NCI-H1930 (cell line): ENCODE measurements at regions not wholly inside any gene's neighbourhood (a gene's known extent, or its start where the extent isn't known, plus 50 kb on each side); places are given as distances from the start of the nearest gene placed in this dataset.
"Not testable (repeated sequence)": the region's sequence is repeated elsewhere in the genome, so short reads cannot be mapped to it uniquely, and the experiment has no call there.

ENCODE experiments used
- DNase-seq, 2 experiments: peaks; one replicate each; lab custom pipeline; 2025; lab: John Stamatoyannopoulos, UW

DNA sequence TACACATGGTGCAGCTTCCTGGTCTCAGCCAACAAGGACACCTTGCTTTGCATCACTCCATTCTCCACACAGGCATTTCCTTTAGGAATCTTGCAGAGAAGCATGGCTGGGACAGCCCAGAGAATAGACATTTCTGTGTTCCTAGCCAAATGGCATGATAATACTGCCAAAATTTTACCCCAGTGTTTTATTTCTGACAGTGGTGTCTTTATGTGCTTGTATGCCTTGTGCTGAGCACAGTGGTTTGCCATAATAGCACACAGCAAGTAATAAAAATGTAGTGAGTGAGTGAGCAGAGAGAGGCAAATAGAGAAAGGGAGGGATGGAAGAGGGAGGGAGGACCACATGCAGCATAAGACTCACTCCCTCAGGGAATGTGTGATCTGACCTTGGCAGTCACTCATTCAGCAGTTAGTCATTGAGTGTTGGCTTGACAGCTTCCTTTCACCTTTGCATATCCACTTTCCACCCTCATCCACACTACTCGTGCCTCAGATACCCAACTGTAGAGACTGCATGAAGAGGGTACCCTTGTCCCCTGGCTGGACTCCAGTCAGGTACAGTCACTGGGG is 212.8 kb upstream of the CCDC196 start:
- no peak for DNase-seq

DNA sequence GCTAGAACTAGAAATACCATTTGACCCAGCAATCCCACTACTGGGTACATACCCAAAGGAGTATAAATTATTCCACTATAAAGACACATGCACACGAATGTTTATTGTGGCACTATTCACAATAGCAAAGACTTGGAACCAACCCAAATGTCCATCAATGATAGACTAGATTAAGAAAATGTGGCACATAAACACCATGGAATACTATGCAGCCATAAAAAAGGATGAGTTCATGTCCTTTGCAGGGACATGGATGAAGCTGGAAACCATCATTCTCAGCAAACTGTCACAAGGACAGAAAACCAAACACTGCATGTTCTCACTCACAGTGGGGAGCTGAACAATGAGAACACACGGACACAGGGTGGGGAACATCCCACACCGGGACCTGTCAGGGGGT is 207.8 kb upstream of the CCDC196 start:
- DNase-seq, result not testable (repeated sequence)

DNA sequence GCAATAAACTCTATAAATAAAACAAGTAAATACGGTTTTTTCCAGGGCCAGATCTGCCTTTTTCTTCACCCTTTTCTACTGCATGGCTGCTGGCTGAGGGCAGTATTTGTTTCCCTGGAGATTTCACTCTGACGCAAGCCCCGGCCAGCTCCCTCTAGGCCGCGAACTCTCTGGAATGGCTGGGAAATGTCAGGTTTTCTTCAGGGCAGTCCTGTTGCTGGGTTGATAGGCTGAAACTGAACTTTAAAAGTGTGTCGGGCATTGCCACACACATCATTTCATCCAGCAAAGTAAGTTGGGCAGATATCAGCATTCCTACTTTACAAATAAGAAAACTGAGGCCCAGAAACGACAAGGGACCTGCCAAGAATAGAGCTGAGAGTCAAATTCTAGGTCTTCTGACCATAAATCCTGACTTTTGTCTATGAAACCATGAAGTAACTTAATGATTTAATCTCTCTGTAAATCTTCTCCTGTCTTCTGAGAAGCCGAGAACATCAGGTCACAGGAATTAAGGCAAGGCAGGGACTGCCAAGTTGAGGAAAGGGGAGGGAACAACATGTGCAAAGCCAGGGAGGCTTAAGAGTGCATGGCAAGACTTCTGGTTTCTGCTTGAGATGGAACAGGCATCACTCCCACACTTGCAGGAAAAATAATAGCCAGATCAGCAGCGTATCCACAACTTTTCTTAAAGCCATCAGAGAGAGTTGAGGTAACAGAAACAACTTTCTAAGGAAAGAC is 205.0 kb upstream of the CCDC196 start:
- DNase-seq, result no peak

DNA sequence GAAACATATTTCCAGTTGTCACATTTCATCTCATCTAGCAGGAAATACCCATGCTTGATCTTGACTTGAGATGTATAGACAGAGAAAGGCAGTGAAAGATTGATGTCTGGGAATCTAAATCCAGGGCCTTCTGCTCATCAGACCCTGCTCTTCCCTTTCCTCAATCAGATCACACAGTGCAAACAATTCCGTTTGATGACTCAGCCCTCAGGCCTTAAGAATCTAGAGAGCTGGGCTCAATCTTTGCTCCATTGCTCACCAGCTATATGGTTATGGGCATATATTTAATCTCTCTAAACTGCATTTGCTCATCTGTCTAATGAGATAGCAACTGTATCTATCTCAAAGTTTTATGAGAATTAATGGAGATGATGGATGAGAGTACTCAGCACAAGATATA is 201.8 kb upstream of the CCDC196 start:
- DNase-seq, result no peak

DNA sequence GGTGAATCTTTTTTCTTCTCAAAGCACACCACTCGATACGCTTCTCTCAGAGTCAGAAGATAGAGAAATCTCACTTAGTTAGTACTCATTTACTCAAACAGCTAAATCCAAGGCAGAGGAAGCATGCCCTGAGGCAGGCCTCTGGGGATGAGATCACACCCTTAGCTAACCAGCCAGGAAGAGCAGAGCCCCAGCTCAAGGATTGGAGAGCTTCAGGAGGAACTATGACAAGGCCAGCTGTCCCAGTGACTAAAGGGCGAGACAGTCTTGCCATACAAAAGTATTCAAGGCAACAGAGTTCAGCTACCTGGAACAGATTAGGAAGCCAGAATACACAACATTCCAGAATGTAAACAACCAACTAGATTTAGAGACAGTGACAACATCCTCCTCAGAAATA is 197.7 kb upstream of the CCDC196 start:
- no peak for DNase-seq

DNA sequence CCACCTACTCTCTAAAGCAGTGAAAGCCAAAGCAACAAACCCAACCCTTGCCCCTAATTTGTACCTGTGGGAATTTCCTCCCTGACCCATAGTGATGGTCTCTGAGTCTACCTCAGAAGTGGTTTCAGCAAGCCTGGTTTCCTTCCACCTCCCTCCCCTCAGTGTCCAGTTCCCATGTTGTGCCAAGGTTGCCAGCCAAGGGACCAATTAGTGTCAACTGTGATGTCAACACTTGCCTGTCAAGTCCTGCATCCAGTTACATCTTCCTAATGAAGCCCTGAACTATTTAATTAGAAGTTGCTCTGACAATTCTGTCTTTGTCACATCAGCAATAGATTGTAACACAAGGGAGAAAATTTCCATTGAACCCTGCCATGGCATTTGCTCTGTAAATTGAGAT is 194.4 kb upstream of the CCDC196 start:
- no peak for DNase-seq

DNA sequence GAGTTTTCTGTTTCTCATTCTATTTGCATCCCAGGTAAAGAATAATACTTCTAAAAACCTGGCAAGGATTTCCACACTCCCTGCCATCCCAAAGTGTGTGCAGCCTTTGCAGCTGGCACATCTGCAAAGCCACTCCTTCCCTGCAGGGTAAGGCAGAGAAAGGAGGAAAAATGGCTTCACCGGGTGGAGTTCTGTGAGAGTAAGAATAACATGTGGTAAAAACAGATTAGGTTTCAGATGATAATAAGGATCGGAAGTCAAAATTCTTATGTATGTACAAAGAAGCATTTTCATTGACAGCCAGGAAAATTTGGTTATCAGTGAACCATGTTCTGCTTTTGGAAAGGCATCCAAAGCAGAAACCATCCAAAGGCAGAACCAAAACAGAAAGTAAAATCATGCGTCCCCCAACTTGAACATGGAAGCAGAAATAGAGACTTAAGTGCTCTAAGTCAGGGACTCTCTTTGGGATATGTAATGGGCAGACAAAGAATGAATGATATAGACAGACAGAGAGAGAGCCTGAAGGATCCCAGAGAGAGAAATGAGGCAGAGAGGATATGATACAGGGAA is 192.6 kb upstream of the CCDC196 start:
- DNase-seq, result no peak

DNA sequence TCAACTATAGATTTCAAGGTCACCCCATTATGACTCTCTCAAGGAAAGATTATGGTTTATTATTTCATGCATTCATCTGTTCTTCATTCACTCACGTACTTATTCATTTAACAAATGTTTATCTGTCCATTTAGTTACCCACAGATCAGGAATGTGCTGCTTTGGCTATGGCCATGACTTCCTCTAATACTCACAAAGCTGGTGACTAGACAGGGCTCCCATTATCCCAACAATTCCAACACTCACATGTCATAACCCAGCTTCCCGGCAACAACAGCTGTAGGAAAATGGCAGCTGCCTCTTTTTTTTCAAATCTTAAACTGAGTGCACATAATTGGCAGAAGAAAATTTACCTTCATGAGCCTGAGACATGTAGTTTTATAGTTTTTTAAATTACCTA is 190.8 kb upstream of the CCDC196 start:
- no peak for DNase-seq

DNA sequence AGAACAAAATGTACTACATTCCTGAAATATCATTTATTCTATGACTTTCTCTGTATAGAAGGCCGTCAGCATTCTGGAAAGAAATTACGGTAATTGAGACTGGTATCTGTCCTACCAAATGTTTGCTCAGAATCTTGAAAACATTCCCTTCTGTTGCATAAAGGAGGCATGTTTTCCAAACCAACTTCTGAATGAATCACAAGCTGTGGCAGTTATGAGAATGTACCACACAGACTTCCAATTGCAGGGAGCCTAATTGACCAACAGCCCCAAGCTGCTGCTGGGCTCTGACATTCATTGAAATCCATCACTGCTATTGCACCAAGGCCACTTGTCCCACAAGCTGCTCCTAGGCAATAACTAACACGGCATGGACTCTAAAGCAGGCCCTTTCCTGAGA is 185.3 kb upstream of the CCDC196 start:
- DNase-seq, result no peak

DNA sequence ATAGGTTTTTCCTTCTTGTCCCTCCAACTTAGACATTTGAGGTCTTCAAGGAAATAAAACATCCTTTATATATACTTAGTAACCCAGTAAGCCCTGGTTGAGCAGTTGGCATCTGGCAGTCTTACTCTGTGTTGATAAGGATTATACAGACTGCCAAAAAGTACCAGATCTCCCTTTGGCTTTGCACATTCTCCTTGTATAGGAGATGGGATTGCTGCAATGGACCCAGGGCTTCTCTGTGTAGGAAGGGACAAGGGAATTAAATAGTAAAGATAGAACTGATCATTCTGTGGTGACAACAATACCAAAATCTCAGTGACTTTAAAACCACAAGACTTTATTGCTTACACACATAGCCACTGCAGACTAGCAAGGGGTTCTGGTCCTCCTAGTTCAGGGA is 180.1 kb upstream of the CCDC196 start:
- no peak for DNase-seq

DNA sequence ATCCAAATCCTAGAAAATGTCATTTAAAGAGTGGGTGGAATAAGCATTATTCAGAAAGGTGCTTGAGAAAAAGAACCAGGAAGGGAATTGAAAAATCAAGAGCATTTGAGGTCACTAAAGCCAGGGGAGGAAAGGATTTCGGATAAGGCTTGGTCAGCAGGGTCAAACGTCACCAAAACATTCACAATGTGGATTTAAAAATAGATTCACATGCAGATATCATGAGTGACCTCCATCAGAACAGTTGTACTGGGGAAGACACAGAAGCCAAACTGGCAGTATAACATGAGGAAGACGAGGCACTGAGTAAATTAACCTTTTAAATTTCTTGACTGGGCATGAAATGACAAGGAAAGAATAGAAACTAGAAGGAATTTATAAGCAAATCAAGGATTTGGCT is 175.1 kb upstream of the CCDC196 start:
- DNase-seq, result no peak

DNA sequence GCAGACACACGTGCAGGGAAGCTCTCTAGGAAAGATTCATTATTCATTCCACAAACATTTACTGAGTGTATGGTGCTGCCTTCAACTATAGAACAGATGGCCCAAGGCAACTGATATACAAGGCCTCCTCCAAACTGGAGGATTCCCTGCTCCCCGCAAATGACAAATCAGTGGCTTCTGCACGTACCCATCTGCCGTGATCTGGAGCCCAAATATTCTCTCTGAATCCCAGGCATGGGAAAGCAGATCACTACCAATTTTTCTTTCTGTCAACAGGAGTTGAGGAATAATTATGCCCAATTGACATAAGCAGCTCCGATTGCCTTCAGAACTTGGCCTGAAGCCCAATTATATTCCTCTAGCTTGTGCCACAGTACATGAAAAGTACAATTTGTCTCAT is 174.2 kb upstream of the CCDC196 start:
- DNase-seq, result no peak

DNA sequence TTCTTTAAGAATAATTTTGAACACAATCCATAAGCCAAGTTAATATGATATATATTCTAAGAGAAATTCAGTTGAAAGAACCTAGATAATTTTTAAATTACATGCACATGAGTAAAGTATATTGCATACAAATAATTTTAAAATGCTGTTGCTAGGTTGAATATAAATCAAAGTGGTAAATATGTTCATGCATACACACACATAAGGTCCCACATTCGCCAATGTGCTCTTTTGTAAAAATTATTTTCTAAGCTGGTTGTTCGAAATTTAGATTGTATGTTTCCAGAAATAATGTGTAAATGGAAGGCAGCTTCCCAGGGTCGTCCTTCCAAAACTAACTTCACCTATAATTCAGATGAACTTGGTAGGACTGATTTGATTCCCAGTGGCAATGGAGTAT is 173.7 kb upstream of the CCDC196 start:
- no peak for DNase-seq

DNA sequence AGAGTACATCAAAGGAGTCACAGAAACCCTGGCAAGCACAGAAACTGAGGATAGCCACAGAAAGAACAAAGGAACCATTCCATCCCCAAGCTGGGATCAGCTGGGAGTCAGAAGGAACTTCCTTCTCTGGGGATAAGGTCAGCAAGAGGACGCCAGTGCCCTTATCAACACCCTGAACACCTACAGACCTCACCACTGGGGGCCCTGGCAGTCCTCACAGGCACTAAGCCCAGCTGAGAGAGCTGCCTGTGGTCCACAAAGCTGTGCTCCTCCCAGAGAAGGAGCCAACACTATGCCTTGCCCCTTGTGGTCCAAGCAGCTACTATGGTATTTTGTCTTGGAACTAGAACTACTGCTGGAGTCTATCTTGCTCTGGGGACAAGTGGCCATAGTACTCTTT is 171.1 kb upstream of the CCDC196 start:
- DNase-seq, result no peak

DNA sequence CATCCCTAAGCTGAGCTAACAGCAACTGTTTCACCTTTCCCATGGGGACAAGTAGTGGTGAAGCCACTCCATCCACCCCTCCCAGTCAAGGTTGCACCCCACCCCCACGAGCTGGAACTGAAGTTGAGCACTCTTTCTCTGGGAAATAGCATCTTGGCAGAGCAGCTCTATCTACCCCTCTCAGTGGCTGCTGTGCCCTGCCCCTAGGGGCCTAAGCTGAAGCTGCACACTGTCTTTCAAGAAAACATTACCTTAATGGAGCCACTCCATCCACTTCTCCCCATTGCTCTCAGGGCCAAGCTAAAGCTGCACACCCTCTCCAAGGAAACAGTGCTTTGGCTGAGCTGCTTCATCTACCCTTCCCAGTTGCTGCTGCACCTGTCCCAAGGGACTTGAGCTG is 170.6 kb upstream of the CCDC196 start:
- no peak for DNase-seq

DNA sequence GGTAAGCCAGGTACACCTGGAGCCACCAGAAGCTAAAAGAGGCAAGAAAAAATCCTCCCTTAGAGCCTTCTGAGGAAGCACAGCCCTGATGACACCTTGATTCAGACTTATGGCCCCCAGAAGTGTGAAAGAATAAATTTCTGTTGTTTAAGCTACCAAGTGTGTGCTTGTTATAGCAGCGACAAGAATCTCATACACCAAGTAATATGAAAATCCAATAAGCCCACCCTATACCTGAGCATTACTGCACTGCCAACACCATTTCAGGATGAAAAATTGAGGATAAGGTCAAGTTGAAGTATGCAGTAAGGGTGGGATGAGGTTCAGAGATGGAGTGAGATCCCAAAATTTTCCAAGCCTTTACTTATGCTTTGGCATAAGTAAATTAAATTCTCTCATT is 163.6 kb upstream of the CCDC196 start:
- no peak for DNase-seq

DNA sequence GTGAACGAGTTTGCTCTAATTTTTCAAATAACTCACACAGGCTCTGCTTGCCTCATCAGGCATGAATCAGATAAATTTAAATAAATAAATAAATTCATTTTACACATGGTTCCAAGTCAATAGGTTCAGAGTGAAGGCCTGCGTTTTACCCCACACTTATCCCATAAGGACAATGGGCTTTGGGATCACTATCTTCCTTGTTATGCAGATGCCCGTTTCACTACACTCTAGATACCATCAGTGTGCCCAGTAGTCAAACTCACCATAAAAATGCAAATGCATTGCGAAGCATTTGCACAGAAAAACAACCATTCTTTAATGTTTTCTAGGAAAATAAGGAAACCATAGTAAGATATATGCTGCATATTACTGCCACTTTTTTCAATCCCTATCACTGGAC is 155.9 kb upstream of the CCDC196 start:
- DNase-seq, result no peak

DNA sequence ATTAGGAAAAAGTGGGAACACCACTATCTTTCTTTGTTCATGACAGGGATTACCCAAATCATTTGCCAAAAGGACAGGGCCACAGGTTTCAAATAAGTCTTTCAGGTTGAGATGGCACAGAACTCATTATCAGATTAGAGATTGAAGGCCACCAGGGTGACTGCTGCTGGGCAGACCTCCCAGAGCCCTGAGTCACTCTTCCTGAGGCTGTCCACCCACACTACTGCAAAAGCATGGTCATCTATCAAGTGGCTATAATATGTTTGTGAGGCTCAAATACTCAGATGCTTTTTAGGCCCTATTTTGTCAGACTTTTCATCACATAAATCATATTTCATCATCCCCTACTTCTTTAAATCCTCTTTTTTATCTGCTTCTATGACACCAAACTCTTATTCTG is 155.3 kb upstream of the CCDC196 start:
- no peak for DNase-seq

DNA sequence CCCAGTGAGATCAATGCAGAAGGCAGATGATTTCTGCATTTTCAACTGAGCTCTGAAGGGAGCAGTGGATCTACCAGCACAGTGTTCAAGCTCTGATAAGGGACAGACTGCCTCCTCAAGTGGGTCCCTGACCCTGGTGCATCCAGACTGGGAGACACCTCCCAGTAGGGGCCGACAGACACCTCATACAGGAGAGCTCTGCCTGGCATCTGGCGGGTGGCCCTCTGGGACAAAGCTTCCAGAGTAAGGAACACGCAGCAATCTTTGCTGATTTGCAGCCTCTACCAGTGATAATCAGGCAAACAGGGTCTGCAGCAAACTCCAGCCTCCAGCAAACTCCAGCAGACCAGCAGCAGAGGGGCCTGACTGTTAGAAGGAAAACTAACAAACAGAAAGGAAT is 152.9 kb upstream of the CCDC196 start:
- not testable (repeated sequence) for DNase-seq

DNA sequence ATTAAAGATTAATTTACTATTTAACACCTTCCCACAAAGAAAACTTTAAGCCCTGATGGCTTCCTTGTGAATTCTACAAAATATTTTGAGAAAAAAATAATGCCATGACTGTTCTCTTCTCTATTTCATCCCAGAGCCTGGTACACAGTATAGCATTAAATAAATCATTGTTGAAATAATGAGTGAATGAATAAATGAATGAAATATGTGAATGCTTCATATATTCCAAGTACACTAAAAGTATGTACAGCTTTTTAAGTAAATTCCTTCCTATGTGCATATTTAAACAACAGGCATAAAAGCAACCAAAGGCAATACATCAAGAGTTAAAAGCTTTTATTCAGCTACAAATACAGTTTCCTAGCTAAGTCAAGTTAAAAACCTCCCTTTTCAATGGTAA is 144.9 kb upstream of the CCDC196 start:
- no peak for DNase-seq

DNA sequence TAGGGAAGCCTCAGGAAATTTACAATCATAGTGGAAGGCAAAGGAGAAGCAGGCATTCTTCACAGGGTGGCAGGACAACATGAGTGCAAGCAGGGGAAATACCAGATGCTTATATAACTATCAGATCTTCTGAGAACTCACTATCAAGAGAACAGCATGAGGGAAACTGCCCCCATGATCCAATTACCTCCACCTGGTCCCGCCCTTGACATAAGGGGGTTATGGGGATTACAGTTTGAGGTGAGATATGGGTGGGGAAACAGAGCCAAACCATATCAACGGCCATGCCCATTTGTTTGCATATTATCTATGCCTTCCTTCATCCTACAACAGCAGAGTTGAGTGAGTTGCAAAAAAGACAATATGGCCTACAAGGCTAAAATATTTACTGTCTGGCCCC is 140.2 kb upstream of the CCDC196 start:
- no peak for DNase-seq

DNA sequence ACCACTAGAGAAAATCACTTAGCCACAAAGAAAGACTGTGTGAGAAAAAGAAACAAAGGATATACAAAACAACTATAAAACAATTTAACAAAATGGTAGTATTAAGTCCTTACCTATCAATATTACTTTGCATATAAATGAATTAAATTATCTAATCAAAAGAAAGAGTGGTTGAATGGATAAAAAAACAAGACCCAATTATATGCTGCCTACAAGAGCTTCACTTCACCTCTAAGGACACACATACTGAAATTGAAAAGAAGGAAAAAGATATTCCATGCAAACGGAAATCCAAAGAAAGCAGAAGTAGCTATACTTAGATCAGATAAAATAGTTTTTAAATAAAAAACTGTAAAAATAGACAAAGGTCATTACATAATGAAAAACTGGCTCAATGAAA is 134.9 kb upstream of the CCDC196 start:
- no peak for DNase-seq

DNA sequence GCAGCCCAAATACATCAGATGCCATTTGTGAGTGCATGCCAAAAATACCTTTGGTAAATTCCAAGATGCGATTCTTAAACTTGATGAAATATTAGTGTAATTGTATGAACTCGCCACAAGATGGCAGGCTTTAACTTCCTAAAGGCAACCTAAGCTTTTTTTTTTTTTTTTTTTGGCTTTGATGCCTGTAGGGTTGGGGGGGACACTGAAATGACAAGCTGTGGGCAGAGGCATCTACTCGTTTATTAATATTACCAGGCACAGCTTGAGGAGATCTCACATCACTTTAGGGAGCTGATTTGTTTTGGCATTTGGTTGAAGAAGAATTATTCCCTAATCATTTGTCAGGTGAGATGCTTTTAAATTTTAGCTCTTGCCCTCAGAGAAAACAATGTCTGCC is 126.7 kb upstream of the CCDC196 start:
- peak; percentile 5 to 29 for DNase-seq

DNA sequence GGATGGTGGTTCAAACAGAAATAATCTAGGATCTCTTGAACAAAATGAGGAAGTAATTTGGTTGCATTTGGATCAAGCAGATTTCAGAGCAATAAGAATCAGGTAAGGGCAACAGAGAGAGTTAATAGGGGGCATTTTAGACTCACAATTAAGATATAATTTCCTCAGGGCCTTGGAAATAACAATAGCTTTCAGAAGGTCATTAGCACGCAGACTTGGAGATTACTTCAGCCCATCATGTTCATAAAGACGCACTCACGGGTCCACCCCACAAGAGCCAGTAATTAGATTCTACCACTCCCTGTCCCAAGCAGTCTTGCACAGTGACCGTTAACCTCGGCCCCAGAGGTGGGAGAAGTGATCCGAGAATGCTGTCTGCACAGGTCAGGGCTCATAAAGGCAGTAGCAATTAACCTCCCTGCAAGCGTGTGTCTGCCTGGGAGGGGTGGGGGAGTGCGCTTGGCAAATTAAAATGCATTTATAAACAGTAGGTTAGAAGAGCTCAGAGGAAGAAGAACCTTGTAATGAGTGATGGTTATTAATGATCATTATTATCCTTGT is 125.7 kb upstream of the CCDC196 start:
- DNase-seq, result no peak
